Iris pigment epithelial cell (primary cell): ENCODE measurements at regions not wholly inside any gene's neighbourhood (a gene's known extent, or its start where the extent isn't known, plus 50 kb on each side); places are given as distances from the start of the nearest gene placed in this dataset.
A peak's percentile ranks its signal among the peaks of the same experiment; 100 is the strongest.
"Not testable (repeated sequence)": the region's sequence is repeated elsewhere in the genome, so short reads cannot be mapped to it uniquely, and the experiment has no call there.

Experiments
- DNase-seq: peaks from one replicate; pipeline ENCODE4 v3.0.0-alpha.2; 2011; ENCODE audit warnings: low read depth

DNA sequence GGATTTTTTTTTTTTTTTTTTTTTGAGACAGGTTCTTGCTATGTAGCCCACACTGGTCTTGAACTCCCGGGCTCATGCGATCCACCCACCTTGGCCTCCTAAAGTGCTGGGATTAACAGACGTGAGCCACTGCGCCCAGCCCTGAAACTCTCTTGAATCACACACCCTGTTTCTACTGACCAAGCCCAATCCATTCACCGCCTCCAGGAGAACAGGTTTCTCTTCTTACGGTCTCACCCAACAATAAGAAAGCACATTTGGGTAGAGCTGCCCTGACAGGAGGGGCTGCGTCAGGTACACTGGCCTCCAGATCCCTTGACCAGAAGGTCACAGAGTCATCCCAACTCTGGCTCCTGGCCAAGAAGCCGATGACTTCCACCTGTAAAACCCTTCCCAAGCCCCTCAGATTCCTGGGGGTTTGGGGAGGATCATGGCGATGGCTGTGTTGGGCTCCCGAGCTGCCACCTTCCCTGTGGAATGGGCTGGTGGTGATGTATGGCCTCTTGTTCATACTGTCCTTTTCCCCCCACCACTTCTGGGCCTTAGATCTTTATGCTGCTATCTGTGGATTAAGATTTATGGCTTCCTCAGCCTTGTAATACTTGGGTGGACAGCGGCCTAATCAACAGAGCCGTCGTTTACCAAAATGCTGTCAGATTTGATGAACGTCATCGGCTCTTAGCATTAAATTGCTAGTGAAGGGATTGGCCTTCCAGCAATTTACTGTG lies 89.1 kb downstream of the KATNIP start:
- DNase-seq = no peak

DNA sequence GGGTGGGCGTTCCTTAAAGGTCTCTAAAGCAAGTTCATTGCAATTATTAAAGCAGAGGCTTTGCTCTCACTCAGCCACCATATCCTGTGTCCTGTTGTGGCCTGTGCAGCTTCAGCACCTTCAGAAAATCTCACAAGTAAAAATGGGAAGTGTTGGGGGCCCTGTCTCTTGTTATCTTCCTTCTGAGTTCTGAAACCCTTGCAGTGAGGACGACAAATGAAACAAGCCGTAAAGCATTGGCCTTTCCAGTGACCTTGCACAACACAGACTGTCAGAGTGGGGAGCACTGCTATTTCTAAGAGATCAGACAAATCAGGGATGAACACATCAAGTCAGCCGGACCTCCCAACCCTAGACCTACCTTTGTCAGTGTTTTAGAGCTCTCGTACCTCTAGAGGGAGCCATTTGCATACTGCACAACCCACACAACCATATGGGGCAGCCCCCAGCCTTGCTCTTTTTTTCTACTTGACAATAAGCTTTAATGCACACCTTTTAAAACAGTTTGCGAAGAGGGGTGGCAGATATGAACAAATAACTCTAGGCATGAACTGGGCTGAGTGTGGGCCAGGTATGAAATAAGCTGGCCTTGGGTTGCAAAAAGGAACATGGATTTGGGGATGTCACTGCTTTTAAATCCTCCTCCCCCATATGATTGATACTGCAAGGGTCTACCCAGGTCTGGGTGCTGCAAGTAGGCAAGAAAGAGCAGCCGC lies 89.8 kb downstream of the KATNIP start:
- DNase-seq = peak; percentile 68

DNA sequence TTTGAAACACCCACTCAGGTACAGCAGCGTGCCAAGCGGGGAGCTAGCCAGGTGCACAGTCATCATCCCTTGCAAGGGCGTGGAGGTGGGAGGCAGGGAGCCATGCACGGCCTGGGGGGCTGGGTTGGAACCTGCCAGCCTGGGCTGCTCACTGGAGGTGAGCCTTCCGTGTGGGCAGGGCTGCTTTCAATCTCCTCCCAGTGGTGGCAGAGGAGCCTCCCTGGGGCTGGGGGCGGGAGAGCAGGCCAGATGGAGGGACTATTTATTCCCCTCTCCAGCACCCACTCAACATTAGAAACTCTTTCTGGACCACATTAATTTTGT lies 90.3 kb downstream of the KATNIP start:
- DNase-seq = no peak

DNA sequence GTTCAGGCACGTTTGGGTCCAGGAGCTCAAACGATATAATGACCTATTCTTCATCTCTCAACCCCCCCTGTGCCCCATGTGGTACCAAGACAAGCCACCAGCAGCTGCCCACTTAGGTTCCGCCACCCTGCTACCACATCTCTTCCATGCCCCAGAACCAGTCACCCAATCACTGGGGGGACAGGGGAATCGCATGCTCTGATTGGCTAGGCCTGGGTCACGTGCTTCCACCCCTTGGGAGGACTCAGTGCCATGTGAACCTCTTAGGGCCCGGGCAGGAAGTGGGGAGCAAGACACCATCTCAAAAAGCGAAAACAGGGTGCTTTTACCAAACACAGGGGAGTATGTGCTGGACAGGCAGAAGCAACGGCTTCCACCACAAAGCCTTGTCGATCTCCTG lies 91.3 kb downstream of the KATNIP start:
- DNase-seq = no peak

DNA sequence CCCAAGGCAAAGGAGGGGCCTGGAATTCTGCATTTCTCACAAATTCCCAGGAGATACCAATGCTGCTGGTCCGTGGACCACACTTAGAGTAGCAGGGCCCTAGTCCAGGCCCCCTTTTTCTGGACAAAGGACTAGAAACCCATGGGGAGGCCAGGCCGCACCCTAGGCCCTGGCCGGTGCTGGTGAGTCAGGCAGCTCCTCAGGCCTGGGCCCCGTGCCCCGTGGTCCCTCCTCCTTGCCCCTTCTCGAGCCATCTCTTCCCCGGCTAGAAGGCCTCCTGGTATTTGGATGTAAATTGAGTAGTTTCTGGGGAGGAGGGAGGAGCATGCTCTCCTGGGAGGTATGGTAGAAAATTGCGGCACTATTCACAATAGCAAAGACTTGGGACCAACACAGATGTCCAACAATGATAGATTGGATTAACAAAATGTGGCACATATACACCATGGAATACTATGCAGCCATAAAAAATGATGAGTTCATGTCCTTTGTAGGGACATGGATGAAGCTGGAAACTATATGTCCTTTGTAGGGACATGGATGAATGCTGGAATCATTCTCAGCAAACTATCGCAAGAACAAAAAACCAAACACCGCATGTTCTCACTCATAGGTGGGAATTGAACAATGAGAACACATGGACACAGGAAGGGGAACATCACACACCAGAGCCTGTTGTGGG lies 91.9 kb downstream of the KATNIP start:
- DNase-seq = not testable (repeated sequence)

DNA sequence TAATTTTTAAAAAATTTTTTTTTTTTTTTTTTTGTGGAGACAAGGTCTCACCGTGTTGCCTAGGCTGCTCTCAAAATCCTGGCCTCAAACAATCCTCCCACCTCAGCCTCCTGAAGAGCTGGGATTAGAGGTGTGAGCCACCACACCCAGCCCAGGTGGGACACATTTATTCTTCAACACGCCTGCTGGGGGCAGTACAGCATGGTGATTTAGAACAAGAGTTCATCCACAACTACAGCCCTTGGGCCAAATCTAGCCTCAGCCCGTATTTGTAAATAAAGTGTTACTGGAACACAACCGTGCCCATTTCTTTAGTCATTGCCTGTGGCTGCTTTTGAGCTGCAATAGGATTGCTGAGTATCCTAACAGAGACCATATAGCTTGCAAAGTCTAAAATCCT lies 92.8 kb downstream of the KATNIP start:
- peak; percentile 39 for DNase-seq

DNA sequence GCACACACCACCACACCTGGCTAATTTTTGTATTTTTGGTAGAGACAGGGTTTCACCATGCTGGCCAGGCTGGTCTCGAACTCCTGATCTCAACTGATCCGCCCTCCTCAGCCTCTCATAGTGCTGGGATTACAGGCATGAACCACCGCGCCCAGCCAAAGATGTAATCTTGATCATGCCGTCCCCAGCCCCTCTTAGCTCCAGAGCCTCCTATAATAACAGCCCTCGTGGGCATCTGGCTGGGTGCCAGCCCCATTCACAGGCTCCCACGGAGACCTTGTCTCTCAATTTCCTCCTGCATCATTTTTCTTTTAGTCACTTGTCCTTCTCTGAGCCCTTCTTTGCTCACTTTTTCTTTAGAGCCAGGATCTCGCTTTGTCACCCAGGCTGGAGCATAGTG lies 94.2 kb downstream of the KATNIP start:
- no peak for DNase-seq

DNA sequence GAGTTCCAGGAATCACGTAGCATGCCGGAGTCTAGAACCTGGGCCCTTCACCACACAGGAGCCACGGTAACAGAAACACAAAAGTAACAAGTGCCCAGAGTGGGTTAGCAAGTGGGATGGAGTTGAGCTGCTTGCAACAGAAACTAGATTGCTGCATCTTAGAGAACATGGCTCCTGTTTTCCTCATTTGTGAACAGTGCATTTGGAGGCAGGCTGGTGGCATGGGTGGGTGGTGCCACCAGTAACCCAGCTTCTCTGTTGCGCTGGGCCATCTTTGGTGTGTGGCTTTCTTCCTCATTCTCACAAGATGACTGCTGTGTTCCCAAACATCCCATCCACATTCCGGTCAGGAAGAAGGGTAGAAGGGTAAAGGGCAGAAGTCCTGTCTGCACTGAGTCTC lies 95.5 kb downstream of the KATNIP start:
- DNase-seq = no peak

DNA sequence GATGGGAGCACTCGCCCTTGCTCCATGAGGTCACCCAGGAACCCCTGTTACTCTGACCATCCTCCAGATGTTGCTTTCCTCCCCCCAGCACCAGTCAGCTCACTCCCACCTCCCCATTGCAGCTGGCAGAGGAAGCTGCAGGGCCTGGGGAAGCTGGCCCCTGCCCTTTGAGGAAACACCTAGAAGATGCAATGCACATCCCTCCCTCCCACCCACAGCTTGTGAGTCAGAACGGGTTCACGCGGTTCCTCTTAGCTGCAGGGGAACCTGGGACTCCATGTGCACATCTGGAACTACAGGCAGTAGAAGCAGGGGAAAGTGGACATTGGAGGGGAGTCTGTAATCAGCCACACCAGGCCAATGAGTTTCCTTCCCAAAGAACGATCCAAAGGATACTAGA lies 96.9 kb downstream of the KATNIP start:
- DNase-seq = peak; percentile 16

DNA sequence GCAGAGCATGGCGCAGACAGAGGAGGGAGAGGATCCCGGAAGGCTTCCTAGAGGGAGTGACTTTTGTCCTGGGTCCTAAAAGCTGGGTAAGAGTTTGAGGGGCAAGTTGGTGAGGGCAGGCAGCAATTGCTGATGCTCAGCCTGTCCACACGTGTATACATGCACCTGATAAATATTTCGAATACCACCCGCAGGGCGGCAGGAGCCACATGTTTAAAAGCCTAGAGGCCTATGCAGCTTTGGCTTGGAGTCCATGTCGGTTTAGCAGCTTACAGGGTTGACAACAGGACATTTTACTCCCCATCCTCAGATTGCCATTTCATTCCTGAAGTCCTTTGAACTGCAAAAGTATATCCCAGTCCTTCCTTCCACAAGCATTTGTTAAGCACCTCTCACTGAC lies 99.1 kb downstream of the KATNIP start:
- DNase-seq = no peak

DNA sequence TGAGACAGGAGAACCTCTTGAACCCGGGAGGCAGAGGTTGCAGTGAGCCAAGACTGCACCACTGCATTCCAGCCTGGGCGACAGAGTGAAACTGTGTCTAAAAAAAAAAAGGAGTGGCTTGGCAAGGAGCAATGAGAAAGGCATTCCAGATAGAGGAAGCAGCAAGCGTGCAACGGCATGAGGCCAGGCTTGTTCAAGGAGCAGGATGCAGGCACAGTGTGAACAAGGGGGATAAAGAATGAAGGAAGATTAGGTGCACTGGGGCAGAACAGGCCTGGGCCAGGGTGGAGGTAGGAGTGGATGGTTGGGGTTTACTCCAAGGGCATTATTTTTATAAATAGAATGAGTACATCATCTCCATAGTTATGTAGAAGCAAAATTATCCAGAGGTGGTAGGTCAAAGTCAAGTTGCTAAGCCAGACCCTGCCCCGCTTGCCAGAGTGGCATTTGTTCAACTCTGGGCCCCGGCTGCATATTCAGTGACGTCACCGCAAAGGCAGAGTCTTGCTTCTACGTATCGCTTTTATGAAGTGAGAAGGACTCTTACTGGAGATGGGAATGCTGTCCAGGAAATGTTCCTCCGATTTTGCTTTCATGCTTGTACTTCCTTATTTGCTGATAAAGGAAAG lies 100.2 kb downstream of the KATNIP start:
- peak; percentile 10 for DNase-seq

DNA sequence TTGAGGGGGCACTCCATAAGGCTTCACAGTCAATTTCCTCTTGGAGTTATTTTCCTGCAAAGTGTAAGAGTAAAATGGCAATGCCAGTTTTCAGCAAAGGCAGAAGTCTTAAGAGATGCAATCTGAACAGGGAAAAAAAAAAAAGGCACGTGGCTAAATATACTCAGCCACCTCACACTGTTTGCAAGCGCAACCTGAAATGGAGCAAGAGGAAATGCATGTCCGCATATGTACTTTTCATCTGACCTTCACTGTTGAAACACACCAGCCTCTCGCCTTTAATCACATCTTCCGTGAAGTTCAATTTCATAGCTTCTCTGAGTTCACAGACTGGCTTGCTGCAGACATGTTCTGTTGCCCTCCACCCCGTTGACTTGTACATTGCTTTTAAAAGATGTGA lies 101.4 kb downstream of the KATNIP start:
- DNase-seq = no peak

DNA sequence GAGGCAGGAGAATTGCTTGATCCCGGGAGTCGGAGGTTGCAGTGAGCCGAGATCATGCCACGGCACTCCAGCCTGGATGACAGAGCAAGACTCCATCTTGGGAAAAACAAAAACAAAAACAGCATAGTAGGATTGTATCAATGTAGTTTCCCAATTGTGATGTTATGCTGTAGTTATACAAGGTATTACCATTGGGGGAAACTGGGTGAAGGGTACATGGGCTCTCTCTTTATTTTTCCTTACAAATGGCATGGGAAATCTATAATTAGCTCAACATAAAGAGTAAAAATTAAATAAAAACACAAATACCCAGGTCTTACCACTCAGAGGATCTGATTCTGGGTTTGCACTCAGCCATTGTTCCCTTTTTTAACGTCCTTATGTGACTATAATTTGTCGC lies 107.9 kb downstream of the KATNIP start:
- DNase-seq = no peak

DNA sequence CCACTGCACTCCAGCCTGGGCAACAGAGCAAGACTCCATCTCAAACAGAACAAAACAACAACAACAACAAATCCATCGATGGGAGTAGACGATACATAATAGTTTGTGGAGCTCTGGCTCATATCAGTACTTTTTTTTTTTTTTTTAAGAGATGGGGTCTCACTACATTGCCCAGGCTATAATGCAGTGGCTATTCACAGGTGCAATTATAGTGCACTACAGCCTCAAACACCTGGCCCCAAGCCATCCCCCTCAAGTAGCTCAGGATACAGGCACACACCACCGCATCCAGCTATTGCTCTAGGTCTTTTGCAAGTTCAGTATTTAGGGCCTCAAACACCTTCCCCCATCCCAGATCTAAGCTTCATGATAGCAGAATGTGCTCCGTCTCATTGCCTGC lies 110.6 kb downstream of the KATNIP start:
- DNase-seq = no peak

DNA sequence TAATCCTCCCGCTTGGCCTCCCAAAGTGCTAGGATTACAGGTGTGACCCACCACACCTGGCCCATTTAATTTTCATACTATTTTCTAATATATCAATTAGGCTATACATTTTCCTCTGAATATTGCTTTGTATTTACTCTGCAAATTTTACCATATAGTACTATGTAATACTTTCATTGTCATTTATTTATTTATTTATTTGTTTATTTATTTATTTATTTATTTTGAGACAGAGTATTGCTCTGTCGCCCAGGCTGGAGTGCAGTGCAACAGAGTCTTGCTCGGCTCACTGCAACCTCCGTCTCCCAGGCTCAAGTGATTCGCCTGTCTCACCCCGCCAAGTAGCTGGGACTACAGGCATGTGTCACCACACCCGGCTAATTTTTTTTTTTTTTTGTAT lies 113.3 kb downstream of the KATNIP start:
- not testable (repeated sequence) for DNase-seq

DNA sequence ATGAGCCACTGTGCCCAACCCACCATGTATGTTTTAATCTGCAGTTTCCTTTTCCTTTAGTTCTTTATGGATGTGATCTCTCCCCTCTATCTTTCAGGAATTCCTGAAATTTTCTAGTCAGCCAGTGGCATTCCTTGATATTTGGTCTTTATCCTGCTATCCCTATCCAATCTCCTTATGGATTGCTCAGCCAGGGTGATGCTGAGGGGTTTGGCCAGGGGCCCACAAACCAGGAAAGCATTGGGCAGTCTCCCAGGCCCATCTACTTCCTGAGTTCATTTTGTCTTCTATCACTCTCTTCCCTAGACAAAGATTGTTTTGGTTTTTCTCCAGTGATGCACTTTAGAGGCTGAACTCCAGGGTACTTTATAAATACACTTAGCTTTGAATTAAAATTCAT lies 115.9 kb downstream of the KATNIP start:
- no peak for DNase-seq

DNA sequence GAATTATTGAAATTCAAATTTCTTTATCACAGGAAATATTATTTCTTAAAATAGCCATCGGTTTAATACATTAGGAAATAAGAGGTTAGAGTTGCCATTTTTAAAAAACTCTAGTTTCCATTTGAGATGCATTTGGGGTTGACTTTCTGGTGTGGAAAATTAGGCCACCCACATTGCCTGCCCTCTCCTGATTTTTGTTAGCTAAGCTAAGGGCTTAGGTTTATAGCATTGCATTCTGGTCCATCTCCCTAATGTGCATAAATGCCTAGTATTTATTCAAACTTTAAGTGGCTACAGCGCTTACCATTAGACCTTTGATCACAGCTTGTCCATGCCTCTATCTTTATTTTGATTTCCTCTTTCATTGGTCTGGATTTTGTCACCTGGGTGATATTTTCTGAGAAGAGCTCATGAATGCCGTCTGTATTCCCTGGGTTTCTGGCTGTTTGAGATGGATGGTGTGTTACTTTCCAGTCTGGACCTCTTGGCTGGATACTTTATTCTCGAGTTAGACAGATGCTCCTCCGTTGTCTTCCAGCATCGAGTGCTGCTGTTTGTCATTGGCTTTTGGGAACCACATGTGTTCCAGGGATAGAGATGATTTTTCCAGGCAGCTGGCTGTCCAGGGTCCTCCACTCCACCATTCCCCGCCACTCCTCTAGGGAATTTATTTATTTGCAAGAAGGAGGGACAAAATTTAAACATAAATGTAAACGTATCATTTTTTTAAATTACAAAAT lies 120.3 kb downstream of the KATNIP start:
- DNase-seq = no peak

DNA sequence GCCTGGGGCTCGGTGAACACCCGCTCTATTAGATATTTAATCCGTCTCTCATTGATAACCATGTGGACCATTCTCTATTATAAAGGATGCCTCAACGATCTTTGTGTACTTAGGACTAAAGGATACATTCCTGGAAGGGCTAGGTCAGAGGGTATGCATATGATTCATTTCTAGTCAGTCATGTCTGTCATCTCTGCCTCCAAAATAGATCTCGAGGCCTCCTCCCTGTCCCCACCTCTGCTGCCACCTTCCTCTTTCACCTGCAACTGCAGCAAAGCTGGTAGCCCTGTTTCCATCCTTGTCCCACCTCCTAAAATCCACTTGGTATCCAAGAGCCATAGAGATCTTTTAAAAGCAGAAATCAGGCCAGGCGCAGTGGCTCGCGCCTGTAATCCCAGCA lies 121.5 kb downstream of the KATNIP start:
- DNase-seq = no peak

DNA sequence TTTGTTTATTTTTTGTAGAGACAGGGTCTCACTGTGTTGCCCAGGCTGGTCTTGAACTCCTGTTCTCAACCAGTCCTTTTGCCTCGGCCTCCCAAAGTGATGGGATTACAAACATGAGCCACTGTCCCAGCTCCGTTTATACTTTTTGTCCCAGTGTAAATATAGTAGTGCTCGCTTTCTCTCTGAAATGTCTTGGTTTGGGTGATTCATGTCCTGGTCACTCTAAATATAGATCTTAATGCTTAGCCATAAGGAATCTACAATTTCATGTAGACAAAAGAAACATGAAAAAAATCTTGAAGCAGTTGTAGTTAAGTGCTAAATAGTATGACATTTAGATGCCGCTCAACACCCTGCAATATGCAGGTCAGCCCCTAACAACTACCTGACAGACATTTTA lies 126.9 kb downstream of the KATNIP start:
- DNase-seq = peak; percentile 65

DNA sequence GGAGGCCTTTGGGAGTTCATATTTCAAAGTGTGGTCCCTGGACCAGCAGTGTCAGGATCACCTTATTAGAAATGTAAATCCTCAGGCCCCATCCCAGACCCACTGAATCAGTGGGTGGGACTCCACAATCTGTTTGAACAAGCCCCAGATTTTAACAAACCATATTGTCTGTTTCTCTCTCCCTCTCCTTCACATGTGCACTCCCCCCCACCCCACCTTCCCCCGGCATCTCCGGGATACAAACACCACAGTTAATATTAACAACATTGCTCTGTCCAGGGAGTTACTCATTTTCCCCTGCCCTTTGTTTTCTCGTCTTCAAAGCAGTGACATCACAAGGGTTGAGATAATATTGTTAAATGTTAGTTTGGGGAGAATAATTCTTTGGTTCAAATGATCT lies 127.3 kb downstream of the KATNIP start:
- peak; percentile 42 for DNase-seq

DNA sequence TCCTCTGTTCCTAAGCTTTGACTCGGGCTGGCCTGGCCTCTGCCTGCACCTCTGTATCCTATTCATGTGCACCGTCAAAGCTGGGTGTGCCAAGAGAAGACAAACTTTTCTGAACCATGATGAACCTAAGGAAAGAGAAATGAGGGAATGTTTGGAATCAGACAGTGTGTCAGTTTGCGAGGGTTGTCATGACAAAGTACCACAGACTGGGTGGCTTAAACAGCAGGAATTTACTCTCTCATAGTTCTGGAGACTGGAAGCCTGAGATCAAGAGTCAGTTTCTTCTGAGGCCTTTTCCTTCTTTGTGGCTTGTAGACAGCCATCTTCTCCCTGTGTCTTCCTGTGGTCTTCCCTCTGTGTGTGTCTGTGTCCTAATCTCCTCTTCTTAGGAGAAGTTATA lies 129.0 kb downstream of the KATNIP start:
- DNase-seq = no peak

DNA sequence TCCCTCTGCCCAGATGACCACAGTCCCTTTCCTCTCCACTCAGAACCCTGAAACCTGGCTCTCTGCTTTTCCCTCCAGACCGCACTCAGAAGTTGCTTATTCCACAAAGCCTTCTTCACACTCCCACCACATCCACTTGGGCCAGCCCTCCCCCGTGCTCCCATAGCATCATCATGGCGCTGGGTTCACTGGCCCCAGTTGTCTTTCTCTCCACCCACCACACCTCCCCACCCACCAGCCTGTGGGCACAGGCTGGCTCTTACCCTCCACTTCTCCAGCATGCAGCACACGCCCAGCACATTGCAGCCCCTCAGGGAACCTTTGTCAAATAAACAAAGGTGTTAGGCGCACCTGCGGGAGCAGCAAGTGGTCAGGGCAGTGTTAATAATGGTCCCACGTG lies 130.0 kb downstream of the KATNIP start:
- no peak for DNase-seq
